Coronary artery (tissue), 2 donors: ENCODE measurements at regions not wholly inside any gene's neighbourhood (a gene's known extent, or its start where the extent isn't known, plus 50 kb on each side); places are given as distances from the start of the nearest gene placed in this dataset.

ENCODE experiments used
- DNase-seq: peaks from one replicate; pipeline ENCODE4 v3.0.0-alpha.2; 2017; ENCODE audit warnings: low spot score
- H3K27ac ChIP-seq, 2 donors: fragments of 200-600 bp; sonication (generic); one replicate each; pipeline ENCODE4 v1.5.1; 2016 to 2019
- H3K4me3 ChIP-seq: fragments of 200-600 bp; sonication (generic); 2 replicates; pipeline ENCODE4 v1.5.1; 2016; ENCODE audit warnings: mild to moderate bottlenecking, moderate library complexity
- CTCF ChIP-seq: fragments of 200-600 bp; sonication (generic); IDR thresholded peaks from one replicate; pipeline ENCODE4 v1.5.1; 2019; ENCODE audit warnings: antibody characterized with exemption

GRCh38 chr9:106745457-106745856, 117.5 kb upstream of the ZNF462 start:
- TF ChIP-seq CTCF: no peak
- no peak overlapping the region for H3K27ac ChIP-seq
- DNase-seq: no peak
- no peak overlapping the region for H3K4me3 ChIP-seq

GRCh38 chr9:106745876-106746275, 117.1 kb upstream of the ZNF462 start:
- H3K27ac ChIP-seq: no peak overlapping the region
- no peak overlapping the region for H3K4me3 ChIP-seq
- TF ChIP-seq CTCF: no peak
- DNase-seq: no peak

- TF ChIP-seq CTCF: no peak
- H3K27ac ChIP-seq: no peak overlapping the region
- H3K4me3 ChIP-seq: no peak overlapping the region
- DNase-seq: no peak
Observed at GRCh38 chr9:106751681-106752080, 111.3 kb upstream of the ZNF462 start.

- H3K27ac ChIP-seq: no peak overlapping the region
- no peak for TF ChIP-seq CTCF
- no peak for DNase-seq
- no peak overlapping the region for H3K4me3 ChIP-seq
Observed at GRCh38 chr9:106752581-106752980, 110.4 kb upstream of the ZNF462 start.

GRCh38 chr9:106753155-106753671, 109.8 kb upstream of the ZNF462 start:
- no peak for TF ChIP-seq CTCF
- Histone ChIP-seq H3K4me3 (no peak overlapping the region), H3K27ac (no peak overlapping the region)
- no peak for DNase-seq

- TF ChIP-seq CTCF: no peak
- H3K27ac ChIP-seq: no peak overlapping the region
- H3K4me3 ChIP-seq: no peak overlapping the region
- DNase-seq: no peak
Observed at GRCh38 chr9:106755736-106756135, 107.2 kb upstream of the ZNF462 start.

- TF ChIP-seq CTCF: no peak
- no peak for DNase-seq
- no peak overlapping the region for H3K27ac ChIP-seq
- no peak overlapping the region for H3K4me3 ChIP-seq
Observed at GRCh38 chr9:106757514-106757913, 105.5 kb upstream of the ZNF462 start.
